SU-DHL-6 (cell line): ENCODE measurements at regions not wholly inside any gene's neighbourhood (a gene's known extent, or its start where the extent isn't known, plus 50 kb on each side); places are given as distances from the start of the nearest gene placed in this dataset.

ENCODE experiments used
- H2AFZ ChIP-seq: fragments of 200-600 bp; sonication (generic); 2 replicates; pipeline ENCODE4 v1.6.1; 2014; ENCODE audit warnings: low read depth, mild to moderate bottlenecking, moderate library complexity, mixed read lengths, antibody characterized with exemption, low read length; ENCODE audit not compliant: severe bottlenecking
- H3F3A ChIP-seq: fragments of 200-600 bp; shearing (Covaris generic); 2 replicates; pipeline ENCODE4 v1.6.0; 2016; ENCODE audit warnings: antibody characterized with exemption, mild to moderate bottlenecking; ENCODE audit not compliant: insufficient read depth
- H3K27ac ChIP-seq: fragments of 200-600 bp; sonication (generic); 2 replicates; pipeline ENCODE4 v1.5.1; 2016; ENCODE audit warnings: low read depth, mild to moderate bottlenecking, low read length, moderate library complexity, mixed read lengths
- H3K27me3 ChIP-seq: fragments of 200-600 bp; sonication (generic), shearing (Covaris generic); 2 replicates; pipeline ENCODE4 v1.6.0; 2014; ENCODE audit warnings: mild to moderate bottlenecking, low read length
- H3K36me3 ChIP-seq: fragments of 200-600 bp; sonication (generic); 2 replicates; pipeline ENCODE4 v1.6.1; 2014; ENCODE audit warnings: mild to moderate bottlenecking, low read length, mixed read lengths
- H3K4me2 ChIP-seq: fragments of 300-600, 200-600 bp; shearing (Covaris generic), sonication (generic); 2 replicates; pipeline ENCODE4 v1.6.0; 2014; ENCODE audit warnings: low read length, low read depth, mild to moderate bottlenecking; ENCODE audit not compliant: poor library complexity, severe bottlenecking
- H3K4me3 ChIP-seq: fragments of 200-600 bp; sonication (generic); 2 replicates; pipeline ENCODE4 v1.5.1; 2014; ENCODE audit warnings: antibody characterized with exemption, low read length, mild to moderate bottlenecking, mixed read lengths; ENCODE audit not compliant: insufficient read depth, poor library complexity, severe bottlenecking
- H3K79me2 ChIP-seq: fragments of 200-600 bp; sonication (generic); 2 replicates; pipeline ENCODE4 v1.6.1; 2014; ENCODE audit warnings: mild to moderate bottlenecking, low read length, moderate library complexity; ENCODE audit not compliant: insufficient read depth
- H3K9ac ChIP-seq: fragments of 200-600 bp; sonication (generic); 2 replicates; pipeline ENCODE4 v1.7.0; 2014; ENCODE audit warnings: mild to moderate bottlenecking, low read length
- H3K9me2 ChIP-seq: fragments of 200-600 bp; sonication (generic); replicated peaks from 2 replicates; pipeline ENCODE4 v1.6.1; 2014; ENCODE audit warnings: low read length; ENCODE audit not compliant: insufficient read depth
- H3K9me3 ChIP-seq: fragments of 200-600 bp; sonication (generic); 2 replicates; pipeline ENCODE4 v1.6.1; 2014; ENCODE audit warnings: low read length, mixed read lengths; ENCODE audit not compliant: insufficient read depth
- H4K20me1 ChIP-seq: fragments of 200-600 bp; sonication (generic); 2 replicates; pipeline ENCODE4 v1.6.1; 2014; ENCODE audit warnings: low read depth, mild to moderate bottlenecking, antibody characterized with exemption, low read length, moderate library complexity, mixed read lengths
- CTCF ChIP-seq: fragments of 200-600 bp; sonication (generic); IDR thresholded peaks from one replicate; pipeline ENCODE4 v1.5.1; 2017; ENCODE audit warnings: antibody characterized with exemption, mild to moderate bottlenecking, low read length, moderate library complexity; ENCODE audit not compliant: insufficient read depth, poor library complexity, severe bottlenecking
- EZH2phosphoT487 ChIP-seq: fragments of 200-600 bp; sonication (generic), shearing (Covaris generic); conservative IDR thresholded peaks from 2 replicates; pipeline ENCODE4 v1.6.1; 2018; ENCODE audit warnings: mild to moderate bottlenecking, antibody characterized with exemption, low read length, moderate library complexity, mixed read lengths

- no peak overlapping the region for H3K9ac ChIP-seq
- H3F3A ChIP-seq: no peaks in the 10 kb centered on the region
- H3K27me3 ChIP-seq: no peaks in the 10 kb centered on the region
- H3K9me3 ChIP-seq: no peaks in the 10 kb centered on the region
- H3K36me3 ChIP-seq: no peaks in the 10 kb centered on the region
- H3K4me2 ChIP-seq: no peak overlapping the region
- no peaks in the 10 kb centered on the region for H4K20me1 ChIP-seq
- H3K4me3 ChIP-seq: no peak overlapping the region
- H2AFZ ChIP-seq: no peak overlapping the region
- H3K79me2 ChIP-seq: no peaks in the 10 kb centered on the region
- no peaks in the 10 kb centered on the region for H3K9me2 ChIP-seq
- TF ChIP-seq CTCF: no peak
- H3K27ac ChIP-seq: no peak overlapping the region
These were observed 298.7 kb upstream of the PTGER4 start for GRCh38 chr5:40381016-40381415.

- TF ChIP-seq CTCF (no peak), EZH2phosphoT487 (no peak)
- Histone ChIP-seq H3K36me3 (no peaks in the 10 kb centered on the region), H3K9ac (no peak overlapping the region), H3K4me3 (no peak overlapping the region), H3K27me3 (no peaks in the 10 kb centered on the region), H4K20me1 (no peaks in the 10 kb centered on the region), H3K9me3 (no peaks in the 10 kb centered on the region), H3K79me2 (no peaks in the 10 kb centered on the region), H3K27ac (no peak overlapping the region), H3K4me2 (no peak overlapping the region), H3K9me2 (no peaks in the 10 kb centered on the region), H3F3A (no peaks in the 10 kb centered on the region), H2AFZ (no peak overlapping the region)
These were observed 301.1 kb upstream of the PTGER4 start for GRCh38 chr5:40378396-40379177.

GRCh38 chr5:40376566-40376965 lies 303.1 kb upstream of the PTGER4 start:
- H3K79me2 ChIP-seq: no peaks in the 10 kb centered on the region
- H3K9me3 ChIP-seq: no peaks in the 10 kb centered on the region
- H3F3A ChIP-seq: no peaks in the 10 kb centered on the region
- H3K27ac ChIP-seq: no peak overlapping the region
- no peak overlapping the region for H3K4me3 ChIP-seq
- no peak overlapping the region for H3K9ac ChIP-seq
- TF ChIP-seq CTCF: no peak
- no peak for TF ChIP-seq EZH2phosphoT487
- H2AFZ ChIP-seq: no peak overlapping the region
- no peaks in the 10 kb centered on the region for H3K9me2 ChIP-seq
- H3K4me2 ChIP-seq: no peak overlapping the region
- no peaks in the 10 kb centered on the region for H3K36me3 ChIP-seq
- no peaks in the 10 kb centered on the region for H3K27me3 ChIP-seq
- no peaks in the 10 kb centered on the region for H4K20me1 ChIP-seq
